Activated CD4-positive, alpha-beta T cell treated with anti-CD3 and anti-CD28 coated beads for 48 hours (primary cell): ENCODE measurements at regions not wholly inside any gene's neighbourhood (a gene's known extent, or its start where the extent isn't known, plus 50 kb on each side); places are given as distances from the start of the nearest gene placed in this dataset.
A peak's percentile ranks its signal among the peaks of the same experiment; 100 is the strongest.

Source experiments
- DNase-seq: peaks from one replicate; pipeline ENCODE4 v3.0.0-alpha.2; 2020

GRCh38 chr18:38367473-38367872 lies 801.9 kb upstream of the CELF4 start:
- DNase-seq, result no peak

GRCh38 chr18:38362286-38362792 lies 796.7 kb upstream of the CELF4 start:
- DNase-seq, result no peak

- no peak for DNase-seq
Measured at GRCh38 chr18:38358805-38359657, 793.4 kb upstream of the CELF4 start.

- DNase-seq, result no peak
Measured at GRCh38 chr18:38353149-38353548, 787.6 kb upstream of the CELF4 start.

- no peak for DNase-seq
Measured at GRCh38 chr18:38350141-38350540, 784.5 kb upstream of the CELF4 start.

- DNase-seq, result peak; percentile 3
Measured at GRCh38 chr18:38330573-38330972, 765.0 kb upstream of the CELF4 start.

GRCh38 chr18:38329145-38329544 lies 763.5 kb upstream of the CELF4 start:
- no peak for DNase-seq

- no peak for DNase-seq
Measured at GRCh38 chr18:38322206-38322605, 756.6 kb upstream of the CELF4 start.

GRCh38 chr18:38321262-38321661 lies 755.7 kb upstream of the CELF4 start:
- no peak for DNase-seq

GRCh38 chr18:38318416-38318815 lies 752.8 kb upstream of the CELF4 start:
- no peak for DNase-seq

GRCh38 chr18:38313831-38314230 lies 748.2 kb upstream of the CELF4 start:
- no peak for DNase-seq

- no peak for DNase-seq
Measured at GRCh38 chr18:38312532-38312931, 746.9 kb upstream of the CELF4 start.

- DNase-seq, result no peak
Measured at GRCh38 chr18:38310936-38311335, 745.3 kb upstream of the CELF4 start.

GRCh38 chr18:38307914-38308313 lies 742.3 kb upstream of the CELF4 start:
- no peak for DNase-seq

GRCh38 chr18:38305961-38306360 lies 740.4 kb upstream of the CELF4 start:
- no peak for DNase-seq

GRCh38 chr18:38301621-38302020 lies 736.0 kb upstream of the CELF4 start:
- no peak for DNase-seq

GRCh38 chr18:38297910-38298309 lies 732.3 kb upstream of the CELF4 start:
- no peak for DNase-seq

- DNase-seq, result no peak
Measured at GRCh38 chr18:38290229-38290628, 724.6 kb upstream of the CELF4 start.

GRCh38 chr18:38284972-38285371 lies 719.4 kb upstream of the CELF4 start:
- no peak for DNase-seq

GRCh38 chr18:38263066-38263465 lies 697.5 kb upstream of the CELF4 start:
- no peak for DNase-seq

GRCh38 chr18:38262661-38263060 lies 697.1 kb upstream of the CELF4 start:
- DNase-seq, result no peak

- no peak for DNase-seq
Measured at GRCh38 chr18:38257661-38258060, 692.1 kb upstream of the CELF4 start.

GRCh38 chr18:38256366-38256765 lies 690.8 kb upstream of the CELF4 start:
- no peak for DNase-seq

- DNase-seq, result no peak
Measured at GRCh38 chr18:38250971-38251370, 685.4 kb upstream of the CELF4 start.

GRCh38 chr18:38244480-38244879 lies 678.9 kb upstream of the CELF4 start:
- DNase-seq, result no peak
